ENCODE measurements at regions not wholly inside any gene's neighbourhood (a gene's known extent, or its start where the extent isn't known, plus 50 kb on each side); places are given as distances from the start of the nearest gene placed in this dataset.
"Not testable (repeated sequence)": the region's sequence is repeated elsewhere in the genome, so short reads cannot be mapped to it uniquely, and the experiment has no call there.

DNA sequence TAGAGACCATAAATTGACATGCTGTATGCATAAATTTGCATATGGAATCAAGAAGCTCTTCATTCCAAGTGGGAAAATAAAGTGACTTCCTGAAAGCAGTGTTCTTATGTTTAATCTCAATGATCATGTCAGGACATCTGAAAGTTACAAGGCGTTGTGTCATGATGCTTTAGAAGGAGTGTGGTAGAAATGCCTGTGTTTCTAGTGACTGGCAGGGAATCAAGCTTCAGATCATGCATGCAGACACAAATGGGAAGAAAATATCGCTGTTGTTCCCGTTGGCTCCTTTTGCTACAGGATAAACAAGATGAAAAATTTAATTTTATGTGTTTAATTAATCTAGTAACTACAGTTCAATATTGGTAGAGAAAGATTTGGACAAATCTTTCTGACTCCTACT, 298.1 kb upstream of the SYT1 start:
- Histone ChIP-seq H4K20me1 (ENCODE audit: insufficient read depth, low read length) (no peaks in the 10 kb centered on the region), H2AFZ (ENCODE audit: low read length) (no peak overlapping the region), H3K9me2 (replicated peaks; ENCODE audit: insufficient read depth, low read length) (no peaks in the 10 kb centered on the region), H3K4me1 (ENCODE audit: low read length) (no peaks in the 10 kb centered on the region), H3F3A (ENCODE audit: insufficient read depth, low read length) (no peaks in the 10 kb centered on the region), H3K4me3 (ENCODE audit: low read length) (no peak overlapping the region), H3K79me2 (ENCODE audit: low read length) (no peaks in the 10 kb centered on the region), H3K27ac (ENCODE audit: low read length) (no peak overlapping the region), H3K27me3 (replicated peaks; ENCODE audit: insufficient read depth, low read length) (no peaks in the 10 kb centered on the region), H3K9me3 (replicated peaks; ENCODE audit: insufficient read depth, low read length) (no peaks in the 10 kb centered on the region), H3K36me3 (replicated peaks; ENCODE audit: insufficient read depth, low read length) (no peaks in the 10 kb centered on the region), H3K4me2 (ENCODE audit: low read depth, low read length) (no peak overlapping the region), H3K9ac (ENCODE audit: low read length) (no peak overlapping the region)
- TF ChIP-seq EZH2 (optimal IDR thresholded peaks at IDR 0.05; ENCODE audit: low read depth, low read length) (no peak), EZH2phosphoT487 (IDR thresholded peaks at IDR 0.05; ENCODE audit: low read length) (no peak)
- TF ChIP-seq, protein P1, sequence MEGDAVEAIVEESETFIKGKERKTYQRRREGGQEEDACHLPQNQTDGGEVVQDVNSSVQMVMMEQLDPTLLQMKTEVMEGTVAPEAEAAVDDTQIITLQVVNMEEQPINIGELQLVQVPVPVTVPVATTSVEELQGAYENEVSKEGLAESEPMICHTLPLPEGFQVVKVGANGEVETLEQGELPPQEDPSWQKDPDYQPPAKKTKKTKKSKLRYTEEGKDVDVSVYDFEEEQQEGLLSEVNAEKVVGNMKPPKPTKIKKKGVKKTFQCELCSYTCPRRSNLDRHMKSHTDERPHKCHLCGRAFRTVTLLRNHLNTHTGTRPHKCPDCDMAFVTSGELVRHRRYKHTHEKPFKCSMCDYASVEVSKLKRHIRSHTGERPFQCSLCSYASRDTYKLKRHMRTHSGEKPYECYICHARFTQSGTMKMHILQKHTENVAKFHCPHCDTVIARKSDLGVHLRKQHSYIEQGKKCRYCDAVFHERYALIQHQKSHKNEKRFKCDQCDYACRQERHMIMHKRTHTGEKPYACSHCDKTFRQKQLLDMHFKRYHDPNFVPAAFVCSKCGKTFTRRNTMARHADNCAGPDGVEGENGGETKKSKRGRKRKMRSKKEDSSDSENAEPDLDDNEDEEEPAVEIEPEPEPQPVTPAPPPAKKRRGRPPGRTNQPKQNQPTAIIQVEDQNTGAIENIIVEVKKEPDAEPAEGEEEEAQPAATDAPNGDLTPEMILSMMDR (IDR thresholded peaks at IDR 0.05; ENCODE audit: low read length): no peak
- no peak for DNase-seq

DNA sequence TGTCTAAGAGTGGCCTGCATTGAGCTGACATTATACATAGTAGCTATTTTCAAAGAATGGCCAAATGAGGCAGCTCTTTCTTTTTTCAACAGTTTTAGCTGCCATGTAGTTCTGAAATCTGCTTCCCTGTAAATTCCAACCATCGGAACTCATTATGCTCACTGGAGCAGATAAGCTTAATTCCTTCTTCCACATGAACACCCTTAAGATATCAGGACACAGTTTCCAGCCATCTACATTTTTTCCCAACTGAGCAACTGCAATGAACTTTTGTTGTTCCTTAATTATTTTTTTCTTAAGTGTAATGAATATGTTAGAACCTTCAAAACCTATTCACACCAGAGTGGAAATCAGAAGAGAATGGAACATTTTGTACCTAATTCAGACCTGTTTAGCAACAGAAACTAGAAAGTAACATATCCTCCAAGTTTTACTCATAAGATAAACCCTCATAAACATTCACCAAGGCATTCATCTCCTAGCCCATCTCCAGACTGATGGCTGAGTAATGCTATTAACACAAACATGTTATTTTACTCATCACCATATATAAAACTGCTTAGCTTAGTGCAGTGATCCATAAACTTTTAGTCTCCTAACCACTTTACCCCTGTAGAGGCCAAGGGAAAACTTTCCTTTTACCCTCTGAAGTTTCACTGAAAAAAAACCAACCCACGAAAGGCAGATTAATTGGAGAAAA, 296.1 kb upstream of the SYT1 start:
- Histone ChIP-seq H3K27me3 (replicated peaks; ENCODE audit: insufficient read depth, low read length) (no peaks in the 10 kb centered on the region), H2AFZ (ENCODE audit: low read length) (no peak overlapping the region), H4K20me1 (ENCODE audit: insufficient read depth, low read length) (no peaks in the 10 kb centered on the region), H3K9me2 (replicated peaks; ENCODE audit: insufficient read depth, low read length) (no peaks in the 10 kb centered on the region), H3K9me3 (replicated peaks; ENCODE audit: insufficient read depth, low read length) (no peaks in the 10 kb centered on the region), H3K79me2 (ENCODE audit: low read length) (no peaks in the 10 kb centered on the region), H3K9ac (ENCODE audit: low read length) (no peak overlapping the region), H3K4me3 (ENCODE audit: low read length) (no peak overlapping the region), H3K4me1 (ENCODE audit: low read length) (no peaks in the 10 kb centered on the region), H3K27ac (ENCODE audit: low read length) (no peak overlapping the region), H3K36me3 (replicated peaks; ENCODE audit: insufficient read depth, low read length) (no peaks in the 10 kb centered on the region), H3K4me2 (ENCODE audit: low read depth, low read length) (no peak overlapping the region), H3F3A (ENCODE audit: insufficient read depth, low read length) (no peaks in the 10 kb centered on the region)
- DNase-seq: no peak
- TF ChIP-seq EZH2 (optimal IDR thresholded peaks at IDR 0.05; ENCODE audit: low read depth, low read length) (no peak), EZH2phosphoT487 (IDR thresholded peaks at IDR 0.05; ENCODE audit: low read length) (no peak)
- TF ChIP-seq, protein P1 (IDR thresholded peaks at IDR 0.05; ENCODE audit: low read length): no peak

DNA sequence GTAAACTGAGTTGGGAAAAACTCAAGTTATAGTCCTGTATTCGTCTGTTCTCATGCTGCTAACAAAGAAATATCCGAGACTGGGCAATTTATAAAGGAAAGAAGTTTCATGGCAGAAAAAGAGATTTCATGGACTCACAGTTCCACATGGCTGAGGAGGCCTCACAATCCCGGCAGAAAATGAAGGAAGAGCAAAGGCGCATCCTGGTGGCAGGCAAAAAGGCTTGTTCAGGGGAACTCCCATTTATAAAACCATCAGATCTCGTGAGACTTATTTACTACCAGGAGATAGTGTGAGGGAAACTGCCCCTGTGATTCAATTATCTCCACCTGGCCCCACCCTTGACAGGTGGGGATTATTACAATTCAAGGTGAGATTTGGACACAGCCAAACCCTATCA, 292.6 kb upstream of the SYT1 start:
- H3K4me1 ChIP-seq (ENCODE audit: low read length): no peaks in the 10 kb centered on the region
- H3K9me3 ChIP-seq (replicated peaks; ENCODE audit: insufficient read depth, low read length): no peaks in the 10 kb centered on the region
- no peaks in the 10 kb centered on the region for H3F3A ChIP-seq (ENCODE audit: insufficient read depth, low read length)
- no peak overlapping the region for H2AFZ ChIP-seq (ENCODE audit: low read length)
- no peak overlapping the region for H3K9ac ChIP-seq (ENCODE audit: low read length)
- H3K27me3 ChIP-seq (replicated peaks; ENCODE audit: insufficient read depth, low read length): no peaks in the 10 kb centered on the region
- H3K36me3 ChIP-seq (replicated peaks; ENCODE audit: insufficient read depth, low read length): no peaks in the 10 kb centered on the region
- no peaks in the 10 kb centered on the region for H3K9me2 ChIP-seq (replicated peaks; ENCODE audit: insufficient read depth, low read length)
- H3K4me3 ChIP-seq (ENCODE audit: low read length): no peak overlapping the region
- H3K79me2 ChIP-seq (ENCODE audit: low read length): no peaks in the 10 kb centered on the region
- DNase-seq: no peak
- no peak overlapping the region for H3K27ac ChIP-seq (ENCODE audit: low read length)
- H4K20me1 ChIP-seq (ENCODE audit: insufficient read depth, low read length): no peaks in the 10 kb centered on the region
- no peak overlapping the region for H3K4me2 ChIP-seq (ENCODE audit: low read depth, low read length)
- TF ChIP-seq, protein P1 (IDR thresholded peaks at IDR 0.05; ENCODE audit: low read length): no peak
- TF ChIP-seq EZH2 (optimal IDR thresholded peaks at IDR 0.05; ENCODE audit: low read depth, low read length): no peak

DNA sequence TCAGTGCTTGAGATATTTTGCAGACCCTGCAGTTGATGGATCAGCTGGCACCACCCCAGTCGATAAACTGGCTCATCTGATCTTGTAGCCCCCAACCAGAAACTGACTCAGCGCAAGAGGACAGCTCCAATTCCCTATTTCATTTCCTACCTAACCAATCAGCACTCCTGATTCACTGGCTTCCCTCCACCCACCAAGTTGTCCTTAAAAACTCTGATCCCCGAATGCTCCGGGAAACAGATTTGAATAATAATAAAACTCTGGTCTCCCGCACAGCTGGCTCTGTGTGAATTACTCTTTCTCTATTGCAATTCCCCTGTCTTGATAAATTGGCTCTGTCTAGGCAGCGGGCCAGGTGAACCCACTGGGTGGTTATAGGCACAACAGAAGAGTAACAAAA, 289.4 kb upstream of the SYT1 start:
- not testable (repeated sequence) for H3F3A ChIP-seq (ENCODE audit: insufficient read depth, low read length); H2AFZ ChIP-seq (ENCODE audit: low read length); H3K27me3 ChIP-seq (replicated peaks; ENCODE audit: insufficient read depth, low read length); DNase-seq; H3K9ac ChIP-seq (ENCODE audit: low read length); H3K9me2 ChIP-seq (replicated peaks; ENCODE audit: insufficient read depth, low read length); H3K4me2 ChIP-seq (ENCODE audit: low read depth, low read length); H3K9me3 ChIP-seq (replicated peaks; ENCODE audit: insufficient read depth, low read length); H3K4me1 ChIP-seq (ENCODE audit: low read length); H4K20me1 ChIP-seq (ENCODE audit: insufficient read depth, low read length); H3K79me2 ChIP-seq (ENCODE audit: low read length); H3K27ac ChIP-seq (ENCODE audit: low read length); H3K36me3 ChIP-seq (replicated peaks; ENCODE audit: insufficient read depth, low read length); H3K4me3 ChIP-seq (ENCODE audit: low read length)
